OCI-LY1 (cell line): ENCODE measurements at regions not wholly inside any gene's neighbourhood (a gene's known extent, or its start where the extent isn't known, plus 50 kb on each side); places are given as distances from the start of the nearest gene placed in this dataset.

Experiments
- H2AFZ ChIP-seq: fragments of 200-600 bp; sonication (generic), shearing (Covaris generic); 2 replicates; pipeline ENCODE4 v1.6.0; 2014; ENCODE audit warnings: antibody characterized with exemption, mild to moderate bottlenecking, low read length
- H3F3A ChIP-seq: fragments of 200-600 bp; sonication (generic), shearing (Covaris generic); 2 replicates; pipeline ENCODE4 v1.6.0; 2014; ENCODE audit warnings: mild to moderate bottlenecking, antibody characterized with exemption, low read length, moderate library complexity; ENCODE audit not compliant: insufficient read depth
- H3K27ac ChIP-seq: fragments of 200-600 bp; sonication (generic); 2 replicates; pipeline ENCODE4 v1.5.1; 2014; ENCODE audit warnings: low read length, mixed run types, mild to moderate bottlenecking, low read depth; ENCODE audit not compliant: poor library complexity, severe bottlenecking
- H3K27me3 ChIP-seq: fragments of 200-600 bp; sonication (generic); 2 replicates; pipeline ENCODE4 v1.6.0; 2014; ENCODE audit warnings: antibody characterized with exemption, mild to moderate bottlenecking, low read length, moderate library complexity; ENCODE audit not compliant: insufficient read depth
- H3K36me3 ChIP-seq: fragments of 200-600 bp; sonication (generic); 2 replicates; pipeline ENCODE4 v1.6.1; 2014; ENCODE audit warnings: mild to moderate bottlenecking, antibody characterized with exemption, low read length, moderate library complexity, mixed read lengths; ENCODE audit not compliant: insufficient read depth
- H3K4me1 ChIP-seq: fragments of 200-600 bp; sonication (generic); 2 replicates; pipeline ENCODE4 v1.5.1; 2014; ENCODE audit warnings: mild to moderate bottlenecking, low read length, moderate library complexity; ENCODE audit not compliant: insufficient read depth, severe bottlenecking
- H3K4me2 ChIP-seq: fragments of 200-600 bp; sonication (generic), shearing (Covaris generic); 2 replicates; pipeline ENCODE4 v1.6.1; 2014; ENCODE audit warnings: low read length
- H3K4me3 ChIP-seq: fragments of 200-600 bp; sonication (generic); 2 replicates; pipeline ENCODE4 v1.5.1; 2014; ENCODE audit warnings: low read length, low read depth, mild to moderate bottlenecking, mixed read lengths; ENCODE audit not compliant: poor library complexity, severe bottlenecking
- H3K79me2 ChIP-seq: fragments of 200-600 bp; shearing (Covaris generic); 2 replicates; pipeline ENCODE4 v1.6.1; 2016; ENCODE audit warnings: mixed run types, low read length, mixed read lengths; ENCODE audit not compliant: insufficient read depth
- H3K9ac ChIP-seq: fragments of 200-600 bp; sonication (generic), shearing (Covaris generic); 2 replicates; pipeline ENCODE4 v1.6.1; 2014; ENCODE audit warnings: mild to moderate bottlenecking, low read length, mixed read lengths
- H3K9me2 ChIP-seq: fragments of 200-600 bp; sonication (generic), shearing (Covaris generic); 2 replicates; pipeline ENCODE4 v1.6.1; 2014; ENCODE audit warnings: low read depth, mild to moderate bottlenecking, low read length, mixed read lengths
- H3K9me3 ChIP-seq: fragments of 200-600 bp; shearing (Covaris generic); 2 replicates; pipeline ENCODE4 v1.6.1; 2014; ENCODE audit warnings: low read length, mixed read lengths
- H4K20me1 ChIP-seq: fragments of 200-600 bp; sonication (generic), shearing (Covaris generic); 2 replicates; pipeline ENCODE4 v1.6.0; 2016; ENCODE audit warnings: mild to moderate bottlenecking, low read length; ENCODE audit not compliant: insufficient read depth
- EZH2 ChIP-seq: fragments of 200-600 bp; sonication (generic), shearing (Covaris generic); IDR thresholded peaks from 2 replicates; pipeline ENCODE4 v1.8.0; 2017; ENCODE audit warnings: borderline replicate concordance, mixed run types, mild to moderate bottlenecking, antibody characterized with exemption, low read length, moderate library complexity, mixed read lengths
- TF ChIP-seq, protein P1 (sequence below): fragments of 200-600 bp; sonication (generic), shearing (Covaris generic); IDR thresholded peaks from 2 replicates; pipeline ENCODE4 v1.5.1; 2017; ENCODE audit warnings: mild to moderate bottlenecking, antibody characterized with exemption, low read length, moderate library complexity, mixed read lengths

DNA sequence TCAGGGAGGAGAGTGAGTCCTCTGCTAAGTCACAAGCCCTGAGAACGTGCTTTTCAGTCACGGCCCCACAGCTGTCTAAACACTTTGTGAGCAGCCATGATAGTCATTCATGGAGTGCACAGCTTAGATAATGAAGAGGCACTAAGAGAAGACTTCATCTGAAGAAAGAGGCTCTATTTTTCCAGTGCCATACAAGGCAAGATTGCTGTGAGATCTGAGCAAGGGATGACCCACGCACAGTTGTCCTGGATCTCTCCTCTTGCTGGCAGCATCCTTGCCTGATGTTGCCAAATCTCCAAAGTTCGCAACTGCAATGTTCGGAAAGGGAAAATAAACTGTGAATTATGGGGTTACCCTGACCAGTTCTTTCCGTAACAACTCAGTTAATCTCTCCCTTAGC, 418.7 kb downstream of the MEIS1 start:
- Histone ChIP-seq H3K27me3 (no peaks in the 10 kb centered on the region), H4K20me1 (no peaks in the 10 kb centered on the region), H3K9me2 (no peaks in the 10 kb centered on the region), H3K9me3 (no peaks in the 10 kb centered on the region), H3K27ac (no peak overlapping the region), H3K79me2 (no peaks in the 10 kb centered on the region), H3K9ac (no peak overlapping the region), H3K4me3 (no peak overlapping the region), H3K4me1 (no peaks in the 10 kb centered on the region), H3K36me3 (no peaks in the 10 kb centered on the region), H3K4me2 (no peak overlapping the region), H3F3A (no peaks in the 10 kb centered on the region), H2AFZ (no peak overlapping the region)
- TF ChIP-seq, protein P1, sequence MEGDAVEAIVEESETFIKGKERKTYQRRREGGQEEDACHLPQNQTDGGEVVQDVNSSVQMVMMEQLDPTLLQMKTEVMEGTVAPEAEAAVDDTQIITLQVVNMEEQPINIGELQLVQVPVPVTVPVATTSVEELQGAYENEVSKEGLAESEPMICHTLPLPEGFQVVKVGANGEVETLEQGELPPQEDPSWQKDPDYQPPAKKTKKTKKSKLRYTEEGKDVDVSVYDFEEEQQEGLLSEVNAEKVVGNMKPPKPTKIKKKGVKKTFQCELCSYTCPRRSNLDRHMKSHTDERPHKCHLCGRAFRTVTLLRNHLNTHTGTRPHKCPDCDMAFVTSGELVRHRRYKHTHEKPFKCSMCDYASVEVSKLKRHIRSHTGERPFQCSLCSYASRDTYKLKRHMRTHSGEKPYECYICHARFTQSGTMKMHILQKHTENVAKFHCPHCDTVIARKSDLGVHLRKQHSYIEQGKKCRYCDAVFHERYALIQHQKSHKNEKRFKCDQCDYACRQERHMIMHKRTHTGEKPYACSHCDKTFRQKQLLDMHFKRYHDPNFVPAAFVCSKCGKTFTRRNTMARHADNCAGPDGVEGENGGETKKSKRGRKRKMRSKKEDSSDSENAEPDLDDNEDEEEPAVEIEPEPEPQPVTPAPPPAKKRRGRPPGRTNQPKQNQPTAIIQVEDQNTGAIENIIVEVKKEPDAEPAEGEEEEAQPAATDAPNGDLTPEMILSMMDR, result no peak
- TF ChIP-seq EZH2, result no peak

DNA sequence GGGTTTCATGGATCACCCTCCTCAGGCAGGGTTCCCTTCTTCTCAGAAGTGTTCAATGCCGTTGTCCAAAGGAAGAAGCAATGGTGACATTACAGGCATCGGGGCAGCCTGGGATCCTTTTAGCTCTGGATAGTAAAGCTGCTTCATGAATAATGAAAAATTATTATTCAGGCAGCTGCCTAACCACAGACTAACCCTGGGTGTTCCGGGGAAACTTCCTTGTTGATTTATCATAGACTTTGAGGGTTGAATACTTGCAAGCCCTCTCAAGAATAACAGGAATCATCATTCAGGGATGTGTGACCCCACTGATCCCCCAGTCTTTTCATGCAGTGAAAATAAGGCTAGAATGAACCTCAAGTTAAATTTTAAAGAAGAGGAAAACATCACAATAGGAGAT, 419.4 kb downstream of the MEIS1 start:
- Histone ChIP-seq H3K27ac (no peak overlapping the region), H3F3A (no peaks in the 10 kb centered on the region), H3K79me2 (no peaks in the 10 kb centered on the region), H3K9me3 (no peaks in the 10 kb centered on the region), H3K4me1 (no peaks in the 10 kb centered on the region), H3K4me2 (no peak overlapping the region), H3K4me3 (no peak overlapping the region), H4K20me1 (no peaks in the 10 kb centered on the region), H3K9ac (no peak overlapping the region), H2AFZ (no peak overlapping the region), H3K27me3 (no peaks in the 10 kb centered on the region), H3K9me2 (no peaks in the 10 kb centered on the region), H3K36me3 (no peaks in the 10 kb centered on the region)
- no peak for TF ChIP-seq EZH2
- TF ChIP-seq, protein P1, result no peak

DNA sequence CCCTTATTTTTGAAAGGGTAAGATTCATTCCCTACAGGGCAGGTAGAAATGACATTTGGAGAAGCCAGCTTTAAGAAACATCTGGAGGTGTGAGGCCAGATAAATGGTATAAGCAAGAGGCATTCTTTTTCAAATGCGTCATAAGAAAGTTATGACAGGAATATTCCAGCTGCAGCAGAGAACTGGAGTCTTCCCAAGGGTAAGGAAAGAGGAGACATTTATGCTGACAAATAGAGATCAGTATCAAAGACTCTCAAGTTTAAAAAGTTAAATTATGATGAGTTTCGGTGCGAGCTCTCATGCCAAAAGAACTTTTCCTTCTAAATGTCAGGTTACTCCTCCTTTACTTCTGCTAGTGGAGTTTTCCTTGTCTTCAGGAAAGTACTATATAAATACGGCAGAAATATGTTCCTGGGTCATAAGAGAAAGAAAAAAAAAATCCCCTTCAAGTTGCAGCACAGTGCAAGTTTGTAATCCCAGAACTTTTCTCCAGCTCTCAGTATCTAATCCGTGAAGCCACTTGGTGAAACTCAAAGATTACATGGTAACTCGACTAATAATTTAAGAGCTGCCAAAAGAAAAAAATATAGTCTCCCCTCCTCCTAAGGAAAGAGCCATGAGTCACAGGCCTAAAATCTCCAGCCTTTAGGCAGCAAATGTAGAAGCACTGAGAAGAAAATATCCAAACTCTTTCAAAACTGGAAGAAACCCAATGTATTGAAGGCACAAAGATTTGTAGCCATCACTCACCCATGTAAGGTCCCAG, 428.1 kb downstream of the MEIS1 start:
- Histone ChIP-seq H3F3A (no peaks in the 10 kb centered on the region), H3K9ac (no peak overlapping the region), H4K20me1 (no peaks in the 10 kb centered on the region), H3K9me2 (no peaks in the 10 kb centered on the region), H3K79me2 (no peaks in the 10 kb centered on the region), H3K27me3 (no peaks in the 10 kb centered on the region), H3K4me1 (no peaks in the 10 kb centered on the region), H3K27ac (no peak overlapping the region), H3K4me3 (no peak overlapping the region), H3K36me3 (no peaks in the 10 kb centered on the region), H2AFZ (no peak overlapping the region), H3K4me2 (no peak overlapping the region), H3K9me3 (no peaks in the 10 kb centered on the region)
- TF ChIP-seq, protein P1, result no peak
- TF ChIP-seq EZH2, result no peak
